ENCODE measurements at regions not wholly inside any gene's neighbourhood (a gene's known extent, or its start where the extent isn't known, plus 50 kb on each side); places are given as distances from the start of the nearest gene placed in this dataset.
"Not testable (repeated sequence)": the region's sequence is repeated elsewhere in the genome, so short reads cannot be mapped to it uniquely, and the experiment has no call there.

GRCh38 chr10:120184547-120185337, 272.3 kb upstream of the PLPP4 start:
- TF ChIP-seq ELF1 (IDR thresholded peaks at IDR 0.05) = no peak
- TF ChIP-seq RAD21 (IDR thresholded peaks at IDR 0.05; ENCODE audit: low read length) = no peak
- TF ChIP-seq GABPA (IDR thresholded peaks at IDR 0.05; ENCODE audit: low read depth) = no peak
- no peak for TF ChIP-seq USF2 (IDR thresholded peaks at IDR 0.05; ENCODE audit: borderline replicate concordance, low read depth, low read length)
- no peak for TF ChIP-seq TCF12 (IDR thresholded peaks at IDR 0.05)
- TF ChIP-seq EZH2phosphoT487 (IDR thresholded peaks at IDR 0.05; ENCODE audit: borderline replicate concordance, low read depth) = no peak
- no peak for TF ChIP-seq MAX (IDR thresholded peaks at IDR 0.05; ENCODE audit: low read depth)
- TF ChIP-seq FOXJ3 (CRISPR knock-in tag; IDR thresholded peaks at IDR 0.05) = no peak
- no peaks in the 10 kb centered on the region for H3K36me3 ChIP-seq (replicated peaks in 1 of 2; ENCODE audit: control insufficient read depth in 1 of 2, insufficient read depth in 2 of 2, low read length in 1 of 2)
- CTCF ChIA-PET = interaction anchor here (0.8 kb wide), 1 partner anchor 37 kb away, joined by 3 read pairs; no protein-coding TSS in a partner anchor

DNA sequence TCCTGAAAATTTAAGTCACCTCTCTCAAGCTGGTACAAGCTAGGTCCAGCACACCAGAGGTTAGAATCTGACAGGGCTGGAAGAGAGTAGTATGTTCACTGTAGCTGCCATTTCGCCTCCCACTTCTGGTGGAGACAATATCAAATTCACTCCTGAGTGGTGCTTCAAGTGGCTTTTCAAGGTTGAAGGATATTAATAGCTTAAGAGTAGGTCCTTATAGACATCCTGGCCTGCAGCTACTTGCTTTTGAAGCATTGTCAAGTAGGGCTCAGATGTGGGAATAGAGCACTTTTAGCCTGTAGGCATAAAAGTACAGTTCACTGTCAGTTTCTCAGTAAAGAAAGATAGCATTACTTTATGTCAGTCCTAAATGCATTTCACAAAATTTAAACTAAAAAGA, 270.5 kb upstream of the PLPP4 start:
- Histone ChIP-seq H3K9ac (no peak overlapping the region), H3K36me3 (replicated peaks in 1 of 2; ENCODE audit: control insufficient read depth in 1 of 2, insufficient read depth in 2 of 2, low read length in 1 of 2) (no peaks in the 10 kb centered on the region), H3K4me1 (ENCODE audit: control insufficient read depth in 1 of 2, insufficient read depth in 2 of 2, low read depth in 1 of 2, low read length in 1 of 2) (no peaks in the 10 kb centered on the region; a peak in 1 of 4 replicates), H3K9me2 (no peaks in the 10 kb centered on the region), H4K20me1 (ENCODE audit: insufficient read depth) (no peaks in the 10 kb centered on the region), H3K27ac (ENCODE audit: low read depth in 2 of 2, low read length in 1 of 2) (no peak overlapping the region), H3F3A (replicated peaks; ENCODE audit: insufficient read depth) (no peaks in the 10 kb centered on the region), H3K9me3 (no peaks in the 10 kb centered on the region), H3K27me3 (ENCODE audit: insufficient read depth) (no peaks in the 10 kb centered on the region), H3K79me2 (ENCODE audit: insufficient read depth) (no peaks in the 10 kb centered on the region), H3K4me3 (ENCODE audit: low read depth in 2 of 2, low read length in 1 of 2) (no peak overlapping the region), H2AFZ (ENCODE audit: low read depth) (no peak overlapping the region), H3K4me2 (no peak overlapping the region)
- POLR2A ChIA-PET = no interaction called here
- 0% methylated on average over 1 of the region's 1 CpG for WGBS (ENCODE audit: low lambda C conversion rate)
- no peak for DNase-seq
- CTCF ChIA-PET = interaction anchor here (0.8 to 1.0 kb wide), 2 partner anchors 11 to 254 kb away, joined by 3 read pairs; no protein-coding TSS in a partner anchor
- no peak for TF ChIP-seq POLR2AphosphoS5 (IDR thresholded peaks at IDR 0.05; ENCODE audit: low read depth, low read length)
- TF ChIP-seq, protein P1, sequence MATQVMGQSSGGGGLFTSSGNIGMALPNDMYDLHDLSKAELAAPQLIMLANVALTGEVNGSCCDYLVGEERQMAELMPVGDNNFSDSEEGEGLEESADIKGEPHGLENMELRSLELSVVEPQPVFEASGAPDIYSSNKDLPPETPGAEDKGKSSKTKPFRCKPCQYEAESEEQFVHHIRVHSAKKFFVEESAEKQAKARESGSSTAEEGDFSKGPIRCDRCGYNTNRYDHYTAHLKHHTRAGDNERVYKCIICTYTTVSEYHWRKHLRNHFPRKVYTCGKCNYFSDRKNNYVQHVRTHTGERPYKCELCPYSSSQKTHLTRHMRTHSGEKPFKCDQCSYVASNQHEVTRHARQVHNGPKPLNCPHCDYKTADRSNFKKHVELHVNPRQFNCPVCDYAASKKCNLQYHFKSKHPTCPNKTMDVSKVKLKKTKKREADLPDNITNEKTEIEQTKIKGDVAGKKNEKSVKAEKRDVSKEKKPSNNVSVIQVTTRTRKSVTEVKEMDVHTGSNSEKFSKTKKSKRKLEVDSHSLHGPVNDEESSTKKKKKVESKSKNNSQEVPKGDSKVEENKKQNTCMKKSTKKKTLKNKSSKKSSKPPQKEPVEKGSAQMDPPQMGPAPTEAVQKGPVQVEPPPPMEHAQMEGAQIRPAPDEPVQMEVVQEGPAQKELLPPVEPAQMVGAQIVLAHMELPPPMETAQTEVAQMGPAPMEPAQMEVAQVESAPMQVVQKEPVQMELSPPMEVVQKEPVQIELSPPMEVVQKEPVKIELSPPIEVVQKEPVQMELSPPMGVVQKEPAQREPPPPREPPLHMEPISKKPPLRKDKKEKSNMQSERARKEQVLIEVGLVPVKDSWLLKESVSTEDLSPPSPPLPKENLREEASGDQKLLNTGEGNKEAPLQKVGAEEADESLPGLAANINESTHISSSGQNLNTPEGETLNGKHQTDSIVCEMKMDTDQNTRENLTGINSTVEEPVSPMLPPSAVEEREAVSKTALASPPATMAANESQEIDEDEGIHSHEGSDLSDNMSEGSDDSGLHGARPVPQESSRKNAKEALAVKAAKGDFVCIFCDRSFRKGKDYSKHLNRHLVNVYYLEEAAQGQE (IDR thresholded peaks at IDR 0.05; ENCODE audit: low read depth, low read length) = no peak
- TF ChIP-seq IRF3 (IDR thresholded peaks at IDR 0.05; ENCODE audit: low read depth, low read length) = no peak
- no peak for TF ChIP-seq TEAD4 (IDR thresholded peaks at IDR 0.05; ENCODE audit: borderline replicate concordance, insufficient read depth)

More at GRCh38 chr10:120184547-120185337, 272.3 kb upstream of the PLPP4 start:
- Histone ChIP-seq H3K9me3 (no peaks in the 10 kb centered on the region), H3K27me3 (ENCODE audit: insufficient read depth) (no peaks in the 10 kb centered on the region), H3K4me2 (no peak overlapping the region), H2AFZ (ENCODE audit: low read depth) (no peak overlapping the region), H3K27ac (ENCODE audit: low read depth in 2 of 2, low read length in 1 of 2) (no peak overlapping the region), H3K9me2 (no peaks in the 10 kb centered on the region), H3K4me3 (ENCODE audit: low read depth in 2 of 2, low read length in 1 of 2) (no peak overlapping the region), H4K20me1 (ENCODE audit: insufficient read depth) (no peaks in the 10 kb centered on the region), H3K4me1 (ENCODE audit: control insufficient read depth in 1 of 2, insufficient read depth in 2 of 2, low read depth in 1 of 2, low read length in 1 of 2) (no peaks in the 10 kb centered on the region; a peak in 1 of 4 replicates), H3K79me2 (ENCODE audit: insufficient read depth) (no peaks in the 10 kb centered on the region), H3F3A (replicated peaks; ENCODE audit: insufficient read depth) (no peaks in the 10 kb centered on the region), H3K9ac (no peak overlapping the region)
- DNase-seq = no peak
- POLR2A ChIA-PET = no interaction called here
- WGBS (ENCODE audit: low lambda C conversion rate) = 22% methylated on average over 7 of the region's 7 CpGs

DNA sequence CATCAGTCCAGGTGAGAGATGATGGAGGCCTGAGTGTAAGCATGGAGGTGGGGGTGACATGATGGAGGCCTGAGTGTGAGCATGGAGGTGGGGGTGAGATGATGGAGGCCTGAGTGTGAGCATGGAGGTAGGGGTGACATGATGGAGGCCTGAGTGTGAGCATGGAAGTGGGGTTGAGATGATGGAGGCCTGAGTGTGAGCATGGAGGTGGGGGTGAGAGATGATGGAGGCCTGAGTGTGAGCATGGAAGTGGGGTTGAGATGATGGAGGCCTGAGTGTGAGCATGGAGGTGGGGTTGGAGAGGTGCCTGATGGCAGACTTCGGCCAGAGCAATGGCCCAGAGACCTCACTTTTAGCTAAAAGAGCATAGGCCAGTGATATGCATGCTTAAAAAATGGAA, 269.9 kb upstream of the PLPP4 start:
- H3K4me3 ChIP-seq (ENCODE audit: low read depth in 2 of 2, low read length in 1 of 2); H3K9me2 ChIP-seq; H3K27ac ChIP-seq (ENCODE audit: low read depth in 2 of 2, low read length in 1 of 2); H4K20me1 ChIP-seq (ENCODE audit: insufficient read depth); H3K9me3 ChIP-seq; H3K79me2 ChIP-seq (ENCODE audit: insufficient read depth); H2AFZ ChIP-seq (ENCODE audit: low read depth); H3F3A ChIP-seq (replicated peaks; ENCODE audit: insufficient read depth); H3K27me3 ChIP-seq (ENCODE audit: insufficient read depth); H3K9ac ChIP-seq; DNase-seq; POLR2A ChIA-PET; H3K36me3 ChIP-seq (replicated peaks in 1 of 2; ENCODE audit: control insufficient read depth in 1 of 2, insufficient read depth in 2 of 2, low read length in 1 of 2); H3K4me2 ChIP-seq; H3K4me1 ChIP-seq (ENCODE audit: control insufficient read depth in 1 of 2, insufficient read depth in 2 of 2, low read depth in 1 of 2, low read length in 1 of 2): not testable (repeated sequence)
- CTCF ChIA-PET = interaction anchor here (0.8 to 1.0 kb wide), 2 partner anchors 12 to 255 kb away, joined by 3 read pairs; no protein-coding TSS in a partner anchor
- 64% methylated on average over 1 of the region's 1 CpG for WGBS (ENCODE audit: low lambda C conversion rate)
